ENCODE measurements at regions not wholly inside any gene's neighbourhood (a gene's known extent, or its start where the extent isn't known, plus 50 kb on each side); places are given as distances from the start of the nearest gene placed in this dataset.
A peak's percentile ranks its signal among the peaks of the same experiment; 100 is the strongest.
"Not testable (repeated sequence)": the region's sequence is repeated elsewhere in the genome, so short reads cannot be mapped to it uniquely, and the experiment has no call there.

DNA sequence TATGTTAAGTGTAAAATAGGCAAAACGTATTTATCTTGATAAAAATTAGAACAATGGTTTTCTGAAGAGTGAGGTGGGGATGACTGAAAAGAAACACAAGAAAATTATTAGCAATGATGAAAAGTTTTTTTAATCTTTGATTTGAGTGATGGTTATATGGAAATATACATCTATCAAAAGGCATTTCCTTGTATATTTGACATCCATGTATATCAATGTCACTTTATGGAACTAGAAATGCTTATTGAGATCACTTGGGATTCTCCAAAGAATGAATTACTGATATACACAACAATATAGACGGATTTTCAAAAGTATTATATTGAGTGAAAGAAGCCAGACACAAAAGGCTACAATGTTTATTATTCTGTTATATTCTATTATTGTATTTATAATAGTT, 1042.0 kb upstream of the POT1 start:
- FAIRE-seq, result no peak

DNA sequence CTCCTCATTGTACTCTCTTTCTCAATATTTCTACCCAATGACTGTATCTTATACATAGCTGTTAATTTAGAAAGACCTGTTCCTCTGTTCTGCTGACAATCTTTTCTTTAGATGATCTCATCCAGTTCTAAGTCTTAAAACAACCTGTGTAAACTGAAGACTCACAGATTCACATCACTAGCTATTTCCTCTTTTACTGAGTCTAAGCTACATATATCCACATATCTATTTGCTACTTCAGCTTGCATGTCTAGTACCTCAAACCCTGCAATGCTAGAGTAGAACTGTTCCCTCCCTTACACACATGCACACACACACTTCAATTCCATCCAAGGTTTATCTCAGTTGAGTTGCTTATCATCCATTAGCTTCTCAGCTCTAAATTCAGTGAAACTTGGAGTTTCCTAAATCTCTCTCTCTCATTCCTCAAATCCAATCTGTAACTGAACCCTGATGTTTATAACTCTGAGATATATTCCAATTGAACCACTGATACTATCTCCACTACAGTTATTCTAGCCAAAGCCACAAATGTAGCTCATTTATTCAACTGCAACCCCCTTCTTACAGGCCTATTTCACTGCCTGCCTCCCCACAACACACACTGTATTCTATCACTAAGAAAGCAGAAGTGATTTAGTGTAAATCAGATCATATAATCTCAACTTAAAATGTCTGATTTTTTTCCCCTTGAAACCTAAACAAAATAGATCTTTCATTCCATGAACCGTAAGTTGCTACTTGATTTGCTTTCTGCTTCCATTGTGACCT, 1036.8 kb upstream of the POT1 start:
- FAIRE-seq, result no peak

DNA sequence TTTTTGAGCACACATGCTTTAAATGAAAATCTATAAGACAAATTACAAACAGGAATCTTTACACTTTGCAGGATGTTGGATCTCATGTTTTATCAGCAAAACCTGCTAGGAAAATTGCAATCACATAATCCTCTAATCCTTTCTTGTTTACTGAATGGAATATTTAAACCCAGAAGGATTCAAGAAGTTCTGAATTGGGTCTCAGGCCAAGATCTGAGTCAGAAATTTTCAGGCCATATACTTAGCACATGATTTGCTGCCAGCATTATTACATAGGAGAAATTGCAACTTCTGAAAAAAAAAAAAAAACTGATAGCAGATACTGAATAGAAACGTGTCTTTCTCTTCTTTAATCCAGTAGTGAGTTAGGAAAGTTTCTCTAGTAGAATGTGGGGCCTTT, 1005.3 kb upstream of the POT1 start:
- FAIRE-seq, result no peak

DNA sequence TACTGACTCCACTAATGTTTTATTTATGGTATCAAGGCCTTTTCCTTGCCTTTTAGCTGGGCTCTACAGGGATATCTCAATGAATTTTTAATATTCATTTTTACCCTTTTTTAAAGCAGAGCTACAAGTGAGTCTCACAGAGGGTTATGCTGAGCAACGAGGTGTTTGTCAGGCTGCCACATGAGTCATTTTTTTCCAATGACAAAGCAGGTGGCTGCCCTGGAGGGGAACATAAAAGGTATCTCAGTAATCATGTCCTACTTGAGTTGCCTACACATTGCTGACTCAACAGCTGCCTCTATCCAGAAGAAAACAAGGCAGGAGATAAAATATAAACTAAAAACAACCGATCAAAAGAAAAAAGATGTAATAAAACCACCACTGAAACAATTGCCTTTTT, 1004.9 kb upstream of the POT1 start:
- peak; percentile 83 for FAIRE-seq

DNA sequence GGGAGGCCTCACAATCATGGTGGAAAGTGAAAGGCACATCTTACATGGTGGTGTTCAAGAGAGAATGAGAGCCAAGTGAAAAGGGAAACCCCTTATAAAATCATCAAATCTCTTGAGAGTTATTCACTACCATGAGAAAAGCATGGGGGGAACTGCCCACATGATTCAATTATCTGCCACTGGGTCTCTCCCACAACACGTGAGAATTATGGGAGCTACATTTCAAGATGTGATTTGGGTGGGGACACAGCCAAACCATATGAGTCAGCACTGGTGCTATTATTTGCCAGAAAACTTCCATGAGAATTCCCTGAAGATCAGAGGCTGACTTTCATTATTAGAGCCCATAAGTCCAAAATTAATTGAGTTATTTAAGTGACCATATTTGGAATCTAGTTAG, 1001.2 kb upstream of the POT1 start:
- FAIRE-seq, result no peak

DNA sequence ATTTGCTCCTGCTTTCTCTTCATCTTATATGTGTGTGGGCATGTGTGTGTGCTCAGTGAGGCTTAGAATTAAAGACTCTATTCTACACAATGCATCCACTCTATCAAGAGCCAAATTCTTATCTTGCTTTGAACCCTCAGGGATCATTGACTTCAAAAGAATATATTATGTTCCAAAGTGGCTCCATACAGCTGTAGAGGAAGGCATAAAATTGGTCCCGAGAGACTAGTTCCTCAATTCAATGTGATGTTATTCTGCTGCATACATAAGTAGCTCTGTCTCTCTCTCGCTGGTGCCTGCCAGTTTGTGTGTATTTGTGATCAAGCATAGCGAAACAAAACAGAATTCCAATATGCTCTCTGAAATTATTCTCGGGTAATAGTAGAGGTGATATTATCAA, 997.9 kb upstream of the POT1 start:
- FAIRE-seq, result no peak

DNA sequence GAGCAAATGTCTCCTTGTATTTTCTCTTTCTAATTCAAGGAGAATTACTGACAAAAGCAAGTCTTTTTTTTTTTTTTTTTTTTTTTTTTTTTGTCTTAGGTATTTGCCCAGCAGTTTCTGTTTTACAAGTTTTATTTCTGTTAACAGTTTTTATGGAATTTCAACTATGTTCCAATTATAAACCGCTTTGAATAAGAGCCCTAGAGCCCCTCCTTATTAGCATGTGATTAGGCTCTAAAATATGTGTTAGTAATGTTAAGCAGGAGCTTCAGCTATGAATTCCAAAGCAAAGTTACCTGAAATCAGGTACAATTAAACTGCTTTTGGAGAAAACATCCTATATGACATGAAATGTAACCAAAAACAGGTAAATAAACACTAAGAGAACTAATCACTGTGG, 997.0 kb upstream of the POT1 start:
- FAIRE-seq, result no peak

DNA sequence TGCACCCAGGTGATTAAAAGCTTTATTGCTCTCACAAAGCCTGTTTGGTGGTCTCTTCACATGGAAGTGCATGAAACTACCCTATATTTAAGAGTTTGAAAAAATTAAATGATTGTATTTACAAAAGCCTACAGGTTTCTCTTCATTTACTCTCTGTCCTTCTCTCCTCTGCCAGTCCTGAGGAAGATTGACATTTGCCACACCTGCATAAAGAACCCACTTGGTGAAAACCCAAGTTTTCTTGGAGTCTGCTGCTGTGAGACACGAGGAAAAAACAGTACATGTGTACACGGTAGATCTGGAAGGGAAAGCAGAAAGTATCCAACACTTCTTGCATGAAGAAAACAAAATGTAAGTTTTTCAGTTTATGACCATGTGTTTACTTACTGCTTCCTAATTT, 994.4 kb upstream of the POT1 start:
- FAIRE-seq, result no peak

DNA sequence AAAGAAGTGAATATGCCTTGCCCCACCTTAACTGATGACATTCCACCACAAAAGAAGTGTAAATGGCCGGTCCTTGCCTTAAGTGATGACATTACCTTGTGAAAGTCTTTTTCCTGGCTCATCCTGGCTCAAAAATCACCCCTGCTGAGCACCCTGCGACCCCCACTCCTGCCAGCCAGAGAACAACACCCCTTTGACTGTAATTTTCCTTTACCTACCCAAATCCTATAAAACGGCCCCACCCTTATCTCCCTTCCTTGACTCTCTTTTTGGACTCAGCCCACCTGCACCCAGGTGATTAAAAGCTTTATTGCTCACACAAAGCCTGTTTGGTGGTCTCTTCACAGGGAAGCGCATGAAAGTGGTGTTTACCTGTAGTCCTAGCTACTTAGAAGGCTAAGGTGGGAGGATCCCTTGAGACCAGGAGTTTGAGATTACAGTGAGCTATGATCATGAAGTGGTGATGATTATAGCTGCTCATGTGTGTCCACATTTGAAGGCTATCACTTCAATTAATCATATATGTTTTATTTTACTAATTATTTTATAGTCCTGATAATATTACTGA, 985.8 kb upstream of the POT1 start:
- not testable (repeated sequence) for FAIRE-seq

DNA sequence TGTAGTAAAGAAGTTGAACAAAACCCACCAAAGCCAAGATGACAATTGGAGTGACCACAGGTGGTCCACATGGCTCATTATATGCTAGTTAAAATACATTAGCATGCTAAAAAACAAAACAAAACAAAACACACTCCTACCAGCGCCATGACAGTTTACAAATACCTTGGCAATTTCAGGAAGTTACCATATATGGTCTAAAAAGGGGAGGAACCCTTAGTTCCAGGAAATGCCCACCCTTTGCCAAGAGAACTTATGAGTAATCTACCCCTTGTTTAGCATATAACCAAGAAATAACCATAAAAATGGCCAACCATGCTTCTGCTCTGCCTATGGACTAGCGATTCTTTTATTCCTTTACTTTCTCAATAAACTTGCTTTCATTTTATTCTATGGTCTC, 979.1 kb upstream of the POT1 start:
- FAIRE-seq, result no peak

DNA sequence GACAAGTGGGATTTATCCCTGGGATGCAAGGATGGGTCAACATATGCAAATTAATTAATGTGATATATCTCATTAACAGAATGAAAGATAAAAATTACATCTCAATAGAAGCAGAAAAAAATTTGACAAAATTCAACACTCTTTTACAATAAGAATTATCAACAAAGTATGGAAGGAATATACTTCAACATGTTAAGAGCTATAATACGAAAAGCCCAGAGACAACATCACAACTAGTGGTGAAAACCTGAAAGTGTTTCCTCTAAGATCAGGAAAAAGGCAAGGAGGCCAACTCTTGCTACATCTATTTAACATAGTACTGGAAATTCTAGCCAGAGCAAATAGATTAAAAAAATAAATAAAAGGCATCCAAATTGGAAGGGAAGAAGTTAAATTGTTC, 970.0 kb upstream of the POT1 start:
- FAIRE-seq, result no peak

DNA sequence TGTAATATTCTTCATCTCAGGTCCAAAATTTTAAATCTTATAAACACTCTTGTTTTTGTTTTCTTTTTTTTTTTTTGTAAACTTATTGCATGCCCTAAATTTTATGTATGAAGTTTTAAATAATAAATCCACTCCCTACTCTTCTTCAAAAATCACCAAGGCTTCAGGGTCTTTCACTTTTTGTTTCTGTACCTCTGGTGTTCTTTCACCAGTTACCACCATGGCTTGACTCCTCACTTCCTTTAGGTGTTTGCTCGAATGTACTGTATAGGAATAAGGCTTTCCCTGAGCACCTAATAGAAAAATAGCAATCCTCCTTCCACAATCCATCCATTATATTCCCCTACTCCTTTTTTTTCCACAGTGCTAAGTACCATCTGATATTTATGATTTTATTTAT, 962.8 kb upstream of the POT1 start:
- FAIRE-seq, result no peak

DNA sequence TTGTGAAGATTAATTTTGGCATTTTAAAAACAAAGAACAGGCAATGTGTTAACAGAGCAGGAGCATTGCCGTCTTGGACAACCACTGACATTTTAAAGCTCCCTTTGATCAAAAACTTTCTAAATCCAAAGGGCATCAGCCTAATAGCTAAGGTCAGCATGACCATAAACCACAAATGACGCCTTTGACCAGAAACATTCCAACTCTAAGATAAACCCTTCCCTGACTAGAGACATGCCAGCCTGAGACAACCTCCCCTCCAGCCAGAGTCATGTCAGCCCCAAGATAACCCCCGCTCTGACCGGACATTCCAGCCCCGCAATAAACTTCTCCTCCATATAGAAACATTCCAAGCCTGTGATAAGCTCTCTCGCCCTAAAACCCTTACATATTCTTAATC, 949.4 kb upstream of the POT1 start:
- no peak for FAIRE-seq

DNA sequence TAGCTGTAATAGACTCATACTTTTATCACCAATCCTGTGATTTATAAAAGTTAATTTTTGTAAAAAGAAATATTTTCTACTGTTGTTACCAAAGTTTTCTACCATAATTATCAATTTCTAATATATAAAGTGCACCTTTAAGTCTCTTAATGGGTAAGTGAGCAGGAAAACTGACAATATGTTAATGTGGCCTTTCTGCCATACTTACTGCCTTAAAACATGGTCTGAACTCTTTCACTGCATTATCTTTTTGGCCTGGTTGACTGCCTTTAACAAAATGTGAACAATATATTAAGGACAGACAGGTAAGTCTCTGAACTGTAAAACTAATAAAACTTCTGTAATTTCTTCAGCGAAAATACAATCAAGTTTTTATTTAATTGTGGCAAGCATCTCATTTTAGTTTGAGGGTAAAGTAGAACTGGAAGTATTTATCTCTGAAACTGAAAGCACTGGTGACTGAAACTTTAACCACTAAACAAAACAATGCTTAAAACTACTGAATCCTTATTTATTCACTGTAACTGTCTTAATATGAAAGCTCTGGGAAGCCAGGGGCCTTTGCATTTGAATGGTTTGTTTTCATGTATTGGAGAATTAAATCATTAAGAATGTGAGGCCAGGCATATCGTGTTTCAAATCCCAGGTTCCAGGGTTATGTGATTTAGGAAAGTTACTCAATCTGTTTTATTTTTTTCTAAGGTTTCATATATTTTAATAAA, 948.8 kb upstream of the POT1 start:
- FAIRE-seq, result no peak

DNA sequence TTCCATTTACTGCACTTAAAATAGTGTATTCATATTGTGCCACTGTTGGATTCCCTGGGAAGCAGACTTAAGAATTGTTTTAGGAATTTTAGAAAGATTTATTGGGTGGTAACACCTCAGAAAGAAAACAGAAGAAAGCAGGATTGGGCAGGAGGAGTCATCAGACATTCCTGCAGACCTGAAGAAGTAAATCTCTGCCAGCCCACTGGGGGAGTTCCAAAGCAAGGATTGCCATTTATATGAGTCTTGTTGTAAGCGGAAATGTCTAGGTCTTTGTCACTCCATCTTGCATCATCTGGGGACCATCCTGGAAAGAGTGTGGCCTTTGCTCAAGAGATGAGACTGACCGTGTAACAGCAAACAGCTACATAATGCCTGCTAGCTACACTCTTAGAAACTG, 947.6 kb upstream of the POT1 start:
- no peak for FAIRE-seq

DNA sequence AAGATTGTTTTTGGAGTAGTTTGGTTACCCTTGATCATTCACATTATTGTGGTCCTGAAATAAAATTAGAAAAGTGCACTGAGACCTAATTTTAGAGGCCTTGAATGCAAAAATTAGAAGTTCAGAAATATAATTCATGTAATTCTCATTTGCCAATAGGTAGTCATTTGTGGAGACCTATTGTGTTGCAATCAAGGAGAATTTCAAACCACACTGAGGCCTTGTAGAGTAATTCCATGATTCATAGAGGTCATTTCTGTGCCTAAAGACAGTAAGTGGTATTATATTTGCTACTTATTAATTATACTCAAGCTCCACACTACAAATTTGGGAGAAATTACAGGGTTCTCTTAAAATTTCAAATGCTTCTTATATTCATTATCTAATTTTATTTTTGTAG, 946.8 kb upstream of the POT1 start:
- no peak for FAIRE-seq

DNA sequence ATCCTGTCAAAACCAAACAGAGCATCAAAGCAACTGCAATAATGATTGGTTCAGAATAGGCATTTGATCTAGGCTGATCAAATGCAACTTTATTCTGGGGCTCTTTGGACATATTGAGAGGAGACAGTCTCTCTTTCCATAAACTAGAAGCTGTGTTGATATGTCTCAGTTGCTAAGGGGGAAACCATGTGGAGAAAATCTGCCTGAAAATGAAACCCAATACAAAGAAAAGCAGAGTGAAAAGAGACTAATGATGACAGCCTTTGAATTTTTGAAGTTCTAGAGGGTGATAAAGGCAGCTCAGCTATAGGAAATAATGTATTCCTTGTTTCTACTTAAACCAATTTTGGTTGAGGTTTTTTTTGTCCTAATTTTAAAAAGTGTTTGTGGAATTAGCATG, 941.8 kb upstream of the POT1 start:
- no peak for FAIRE-seq

DNA sequence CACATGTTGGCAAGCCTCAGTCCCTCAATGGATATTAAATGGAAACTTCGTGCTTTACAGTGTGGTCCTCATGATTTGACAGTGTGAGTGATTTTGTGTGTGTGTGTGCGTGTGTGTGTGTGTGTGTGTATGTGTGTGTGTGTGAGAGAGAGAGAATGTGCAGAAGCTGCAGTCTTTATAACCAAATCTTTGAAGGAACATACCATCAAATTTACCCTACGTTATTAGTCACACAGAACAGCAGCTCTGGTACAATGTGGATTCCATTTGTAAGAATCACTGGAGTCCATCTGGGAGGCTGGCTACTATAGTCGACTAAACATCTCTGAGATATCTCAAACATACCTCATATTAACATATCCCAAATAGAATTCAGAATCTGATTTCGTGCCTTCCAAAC, 928.0 kb upstream of the POT1 start:
- no peak for FAIRE-seq

DNA sequence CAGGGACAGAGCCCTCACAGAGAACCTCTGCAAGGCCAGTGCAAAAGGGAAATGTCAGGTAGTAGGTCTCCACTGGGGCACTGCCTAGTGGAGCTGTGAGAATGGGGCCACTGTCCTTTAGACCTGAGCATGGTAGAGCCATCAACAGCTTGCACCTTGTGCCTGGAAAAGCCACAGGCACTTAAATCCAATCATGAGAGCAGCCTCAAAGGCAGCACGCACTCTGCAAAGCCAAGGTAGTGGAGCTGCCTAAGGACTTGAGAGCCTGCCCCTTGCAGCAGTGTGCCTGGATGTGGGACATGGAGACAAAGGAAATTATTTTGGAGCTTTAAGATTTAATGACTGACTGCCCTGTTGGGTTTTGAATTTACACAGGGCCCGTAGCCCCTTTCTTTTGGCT, 918.5 kb upstream of the POT1 start:
- no peak for FAIRE-seq

DNA sequence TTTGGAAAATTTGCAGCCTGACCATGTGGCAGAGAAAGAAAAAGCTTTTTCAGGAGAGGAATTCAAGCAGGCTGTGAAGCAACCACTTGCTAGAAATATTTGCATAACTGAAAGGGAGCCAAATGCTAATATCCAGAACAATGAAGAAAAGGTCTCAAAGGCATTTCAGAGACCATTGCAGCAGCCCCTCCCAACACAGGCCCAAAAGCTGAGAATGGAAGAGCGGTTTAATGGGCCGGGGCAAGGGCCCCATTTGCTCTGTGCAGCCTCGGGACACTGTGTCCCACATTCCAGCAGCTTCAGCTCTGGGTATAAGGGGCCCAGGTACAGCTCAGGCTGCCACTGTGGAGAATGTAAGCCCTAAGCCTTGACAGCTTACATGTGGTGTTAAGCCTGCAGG, 918.1 kb upstream of the POT1 start:
- no peak for FAIRE-seq

DNA sequence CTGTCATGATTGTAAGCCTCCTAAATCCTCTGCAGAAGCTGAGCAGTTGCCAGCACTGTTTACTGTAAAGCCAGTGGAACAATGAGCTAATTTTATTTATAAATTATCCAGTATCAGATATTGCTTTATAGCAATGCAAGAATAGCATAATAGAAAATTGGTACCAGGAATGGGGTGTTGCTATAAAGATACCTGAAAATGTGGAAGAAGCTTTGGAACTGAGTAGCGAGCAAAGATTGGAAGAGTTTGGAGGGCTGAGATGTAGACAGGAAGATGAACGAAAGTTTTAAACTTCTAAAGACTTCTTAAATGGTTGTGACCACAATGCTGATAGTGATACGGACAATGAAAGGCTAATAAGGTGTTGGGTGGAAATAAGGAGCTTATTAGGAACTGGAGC, 917.4 kb upstream of the POT1 start:
- FAIRE-seq, result no peak

DNA sequence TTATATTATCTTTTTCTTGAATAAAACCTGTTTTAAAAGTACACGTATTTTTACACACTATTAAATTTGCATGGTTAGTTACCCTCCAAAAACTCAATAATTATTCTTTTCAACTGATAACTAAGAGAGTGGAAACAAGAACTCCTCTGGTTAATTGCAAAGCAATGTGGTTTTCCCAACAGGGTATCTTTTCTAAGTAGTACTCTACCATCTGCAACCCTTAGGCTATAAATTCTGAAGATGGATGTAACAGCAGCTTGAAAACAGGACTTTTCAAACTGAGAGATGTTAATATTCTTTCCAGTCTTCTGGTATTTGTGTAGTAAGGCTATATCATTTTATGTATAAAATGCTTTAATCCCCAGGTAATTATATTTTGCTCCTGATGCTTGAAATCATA, 916.1 kb upstream of the POT1 start:
- FAIRE-seq, result no peak

DNA sequence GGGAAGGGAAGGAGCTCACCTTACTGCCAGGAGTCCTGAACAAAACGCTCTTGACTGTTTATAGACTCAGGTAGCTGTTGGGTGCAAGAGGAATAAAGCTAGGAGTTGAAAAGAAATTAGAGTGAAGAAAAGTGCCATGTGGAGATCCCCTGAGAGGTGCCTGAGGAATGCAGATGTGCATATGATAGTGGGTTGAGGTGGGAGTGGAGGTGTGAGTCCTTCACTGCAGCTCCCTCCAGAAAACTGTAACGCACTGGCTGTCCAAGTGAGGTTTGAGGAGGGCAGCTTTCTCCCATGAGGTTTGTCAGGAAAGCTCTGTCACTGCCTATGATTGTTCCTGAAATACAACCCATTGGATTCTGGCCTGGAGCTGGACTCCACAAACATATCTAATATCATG, 904.8 kb upstream of the POT1 start:
- no peak for FAIRE-seq

DNA sequence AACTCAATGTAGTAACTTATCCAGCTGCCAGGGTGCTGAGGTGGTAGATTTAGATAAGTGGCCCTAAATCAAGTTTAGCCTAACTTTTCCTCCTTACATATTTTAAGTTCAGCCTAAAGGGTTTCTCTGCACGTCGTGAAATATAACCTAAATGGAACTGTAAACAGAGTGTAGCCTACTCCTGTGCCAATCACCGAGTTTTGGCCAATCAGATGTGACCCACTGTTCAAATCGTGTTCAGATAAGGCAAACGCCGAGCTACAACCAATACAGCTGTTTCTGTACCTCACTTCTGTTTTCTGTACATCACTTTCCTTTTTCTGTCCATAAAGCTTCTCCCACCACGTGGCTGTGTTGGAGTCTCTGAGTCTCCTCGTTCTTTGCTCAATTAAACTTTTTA, 904.2 kb upstream of the POT1 start:
- no peak for FAIRE-seq

DNA sequence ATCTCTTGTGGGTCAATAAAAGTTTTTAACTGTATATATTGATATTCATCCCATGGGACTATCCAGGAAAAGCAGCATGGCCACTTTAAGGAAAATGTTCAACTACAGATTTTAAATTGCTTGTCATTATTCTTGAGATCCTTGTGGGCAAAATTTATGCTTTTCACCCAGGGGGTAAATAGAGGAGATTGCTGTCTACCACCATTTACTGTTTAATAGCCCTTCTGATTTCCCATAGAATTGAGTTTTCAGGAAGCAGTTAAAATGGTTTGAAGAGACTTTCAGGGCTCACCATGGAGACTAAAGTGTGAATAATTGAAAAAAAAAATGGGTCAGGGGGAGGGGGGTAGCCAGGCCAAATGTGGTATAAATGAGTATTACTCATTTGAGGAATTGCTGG, 901.1 kb upstream of the POT1 start:
- FAIRE-seq, result no peak
